Effector memory CD4-positive, alpha-beta T cell (primary cell): ENCODE measurements at regions not wholly inside any gene's neighbourhood (a gene's known extent, or its start where the extent isn't known, plus 50 kb on each side); places are given as distances from the start of the nearest gene placed in this dataset.
"Not testable (repeated sequence)": the region's sequence is repeated elsewhere in the genome, so short reads cannot be mapped to it uniquely, and the experiment has no call there.

Source experiments
- DNase-seq, 3 donors: peaks; one replicate each; pipeline ENCODE4 v3.0.0-alpha.2; 2020
- H3K27ac ChIP-seq: 2 replicates; pipeline ENCODE4 v1.7.0; 2013; ENCODE audit warnings: mild to moderate bottlenecking, low read length, moderate library complexity; ENCODE audit not compliant: insufficient read depth, poor library complexity, severe bottlenecking
- H3K27me3 ChIP-seq: replicated peaks from 2 replicates; pipeline ENCODE4 v1.7.0; 2013; ENCODE audit warnings: mild to moderate bottlenecking, low read length; ENCODE audit not compliant: insufficient read depth, control insufficient read depth, poor library complexity, severe bottlenecking
- H3K36me3 ChIP-seq: 2 replicates; pipeline ENCODE4 v1.7.0; 2013; ENCODE audit warnings: mild to moderate bottlenecking, low read length, moderate library complexity; ENCODE audit not compliant: control insufficient read depth, insufficient read depth
- H3K4me1 ChIP-seq: 2 replicates; pipeline ENCODE4 v1.7.0; 2013; ENCODE audit warnings: low read length, mild to moderate bottlenecking; ENCODE audit not compliant: control insufficient read depth, insufficient read depth, poor library complexity, severe bottlenecking
- H3K4me3 ChIP-seq: 2 replicates; pipeline ENCODE4 v1.7.0; 2013; ENCODE audit warnings: low read length, low read depth, mild to moderate bottlenecking; ENCODE audit not compliant: insufficient read depth, poor library complexity, severe bottlenecking
- H3K9me3 ChIP-seq: 2 replicates; pipeline ENCODE4 v1.7.0; 2013; ENCODE audit warnings: mild to moderate bottlenecking, low read length, moderate library complexity; ENCODE audit not compliant: control insufficient read depth

- no peaks in the 10 kb centered on the region for H3K9me3 ChIP-seq
- peaks cover 12% of the 10 kb centered on the region for H3K4me1 ChIP-seq
- peak; percentile 31 to 41 (median 37) for DNase-seq
- no peaks in the 10 kb centered on the region for H3K36me3 ChIP-seq
- H3K27me3 ChIP-seq = no peaks in the 10 kb centered on the region
- peak overlapping the region; percentile 60 for H3K27ac ChIP-seq
- H3K4me3 ChIP-seq = no peak overlapping the region
Observed at GRCh38 chr12:45518291-45519235, 210.9 kb upstream of the ARID2 start.

GRCh38 chr12:45522227-45522626, 207.3 kb upstream of the ARID2 start:
- Histone ChIP-seq H3K27ac (no peak overlapping the region), H3K9me3 (no peaks in the 10 kb centered on the region), H3K4me1 (peaks cover 12% of the 10 kb centered on the region), H3K4me3 (no peak overlapping the region), H3K36me3 (no peaks in the 10 kb centered on the region), H3K27me3 (no peaks in the 10 kb centered on the region)
- DNase-seq = no peak

GRCh38 chr12:45526823-45527222, 202.7 kb upstream of the ARID2 start:
- not testable (repeated sequence) for H3K36me3 ChIP-seq

GRCh38 chr12:45532113-45532512, 197.4 kb upstream of the ARID2 start:
- H3K9me3 ChIP-seq = no peaks in the 10 kb centered on the region
- no peaks in the 10 kb centered on the region for H3K27me3 ChIP-seq
- no peak overlapping the region for H3K27ac ChIP-seq
- H3K4me3 ChIP-seq = no peak overlapping the region
- no peaks in the 10 kb centered on the region for H3K4me1 ChIP-seq
- no peaks in the 10 kb centered on the region for H3K36me3 ChIP-seq
- no peak for DNase-seq

More at GRCh38 chr12:45526823-45527222, 202.7 kb upstream of the ARID2 start:
- H3K4me1 ChIP-seq, H3K27me3 ChIP-seq, DNase-seq, H3K4me3 ChIP-seq, H3K9me3 ChIP-seq, H3K27ac ChIP-seq: not testable (repeated sequence)

- Histone ChIP-seq H3K27me3 (no peaks in the 10 kb centered on the region), H3K36me3 (no peaks in the 10 kb centered on the region)
Observed at GRCh38 chr12:45535610-45536180, 193.8 kb upstream of the ARID2 start.

GRCh38 chr12:45536284-45536683, 193.2 kb upstream of the ARID2 start:
- H3K36me3 ChIP-seq = no peaks in the 10 kb centered on the region
- no peaks in the 10 kb centered on the region for H3K27me3 ChIP-seq
- H3K27ac ChIP-seq = no peak overlapping the region
- no peaks in the 10 kb centered on the region for H3K4me1 ChIP-seq
- H3K4me3 ChIP-seq = no peak overlapping the region
- H3K9me3 ChIP-seq = no peaks in the 10 kb centered on the region
- no peak for DNase-seq

More at GRCh38 chr12:45535610-45536180, 193.8 kb upstream of the ARID2 start:
- Histone ChIP-seq H3K9me3 (no peaks in the 10 kb centered on the region), H3K4me3 (no peak overlapping the region), H3K4me1 (no peaks in the 10 kb centered on the region), H3K27ac (no peak overlapping the region)
- DNase-seq = no peak

GRCh38 chr12:45540661-45541341, 188.7 kb upstream of the ARID2 start:
- no peaks in the 10 kb centered on the region for H3K4me1 ChIP-seq
- no peak for DNase-seq
- no peaks in the 10 kb centered on the region for H3K27me3 ChIP-seq
- no peak overlapping the region for H3K27ac ChIP-seq
- H3K9me3 ChIP-seq = no peaks in the 10 kb centered on the region
- H3K4me3 ChIP-seq = no peak overlapping the region
- H3K36me3 ChIP-seq = no peaks in the 10 kb centered on the region

- Histone ChIP-seq H3K27me3 (no peaks in the 10 kb centered on the region), H3K4me3 (no peak overlapping the region)
- DNase-seq = peak in 2 of 3 donors; percentile 7 to 19
Observed at GRCh38 chr12:45543887-45544286, 185.6 kb upstream of the ARID2 start.

GRCh38 chr12:45546545-45546944, 183.0 kb upstream of the ARID2 start:
- Histone ChIP-seq H3K27me3 (no peaks in the 10 kb centered on the region), H3K36me3 (no peaks in the 10 kb centered on the region), H3K9me3 (no peaks in the 10 kb centered on the region), H3K4me1 (no peaks in the 10 kb centered on the region), H3K27ac (no peak overlapping the region), H3K4me3 (no peak overlapping the region)
- DNase-seq = no peak

More at GRCh38 chr12:45543887-45544286, 185.6 kb upstream of the ARID2 start:
- H3K27ac ChIP-seq = no peak overlapping the region
- no peaks in the 10 kb centered on the region for H3K9me3 ChIP-seq
- no peaks in the 10 kb centered on the region for H3K4me1 ChIP-seq
- H3K36me3 ChIP-seq = no peaks in the 10 kb centered on the region

GRCh38 chr12:45547132-45547531, 182.4 kb upstream of the ARID2 start:
- H3K27ac ChIP-seq = no peak overlapping the region
- no peak for DNase-seq
- no peaks in the 10 kb centered on the region for H3K36me3 ChIP-seq
- no peaks in the 10 kb centered on the region for H3K27me3 ChIP-seq
- H3K4me1 ChIP-seq = no peaks in the 10 kb centered on the region
- H3K9me3 ChIP-seq = no peaks in the 10 kb centered on the region
- no peak overlapping the region for H3K4me3 ChIP-seq
